Panc1 (cell line): ENCODE measurements at regions not wholly inside any gene's neighbourhood (a gene's known extent, or its start where the extent isn't known, plus 50 kb on each side); places are given as distances from the start of the nearest gene placed in this dataset.

Experiments used
- POLR2AphosphoS5 ChIP-seq: IDR thresholded peaks from 2 replicates; pipeline ENCODE4 v1.6.1; 2012; ENCODE audit warnings: mild to moderate bottlenecking, low read depth, low read length, moderate library complexity
- TF ChIP-seq, protein P1 (sequence below), 2 experiments: IDR thresholded peaks; 2 replicates each; pipeline ENCODE4 v1.6.1; 2011 to 2012; ENCODE audit warnings: low read depth in 2 of 2, control low read depth in 1 of 2, low read length in 1 of 2, mild to moderate bottlenecking in 1 of 2, moderate library complexity in 1 of 2; ENCODE audit not compliant: insufficient read depth in 1 of 2

DNA sequence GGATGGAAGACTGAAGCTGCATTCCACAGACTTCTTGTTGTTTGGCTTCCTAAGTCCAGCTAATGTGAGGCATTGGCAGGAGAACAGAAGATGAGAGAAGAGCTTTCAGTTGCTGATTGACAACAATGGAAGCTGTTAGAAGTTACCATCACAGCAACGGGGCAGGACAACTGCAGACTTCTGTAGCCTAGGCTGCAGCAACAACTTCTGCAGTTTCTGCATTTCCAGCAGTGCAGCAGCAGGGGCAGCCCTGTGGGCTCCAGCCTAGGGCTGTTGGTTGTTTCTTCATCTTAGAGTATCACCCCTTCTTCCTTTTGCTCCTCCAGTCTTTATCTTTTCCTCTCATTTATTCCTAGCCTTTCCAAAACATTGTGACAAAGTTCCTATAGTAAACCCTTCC is 528.8 kb upstream of the PTGER4 start:
- TF ChIP-seq, protein P1, sequence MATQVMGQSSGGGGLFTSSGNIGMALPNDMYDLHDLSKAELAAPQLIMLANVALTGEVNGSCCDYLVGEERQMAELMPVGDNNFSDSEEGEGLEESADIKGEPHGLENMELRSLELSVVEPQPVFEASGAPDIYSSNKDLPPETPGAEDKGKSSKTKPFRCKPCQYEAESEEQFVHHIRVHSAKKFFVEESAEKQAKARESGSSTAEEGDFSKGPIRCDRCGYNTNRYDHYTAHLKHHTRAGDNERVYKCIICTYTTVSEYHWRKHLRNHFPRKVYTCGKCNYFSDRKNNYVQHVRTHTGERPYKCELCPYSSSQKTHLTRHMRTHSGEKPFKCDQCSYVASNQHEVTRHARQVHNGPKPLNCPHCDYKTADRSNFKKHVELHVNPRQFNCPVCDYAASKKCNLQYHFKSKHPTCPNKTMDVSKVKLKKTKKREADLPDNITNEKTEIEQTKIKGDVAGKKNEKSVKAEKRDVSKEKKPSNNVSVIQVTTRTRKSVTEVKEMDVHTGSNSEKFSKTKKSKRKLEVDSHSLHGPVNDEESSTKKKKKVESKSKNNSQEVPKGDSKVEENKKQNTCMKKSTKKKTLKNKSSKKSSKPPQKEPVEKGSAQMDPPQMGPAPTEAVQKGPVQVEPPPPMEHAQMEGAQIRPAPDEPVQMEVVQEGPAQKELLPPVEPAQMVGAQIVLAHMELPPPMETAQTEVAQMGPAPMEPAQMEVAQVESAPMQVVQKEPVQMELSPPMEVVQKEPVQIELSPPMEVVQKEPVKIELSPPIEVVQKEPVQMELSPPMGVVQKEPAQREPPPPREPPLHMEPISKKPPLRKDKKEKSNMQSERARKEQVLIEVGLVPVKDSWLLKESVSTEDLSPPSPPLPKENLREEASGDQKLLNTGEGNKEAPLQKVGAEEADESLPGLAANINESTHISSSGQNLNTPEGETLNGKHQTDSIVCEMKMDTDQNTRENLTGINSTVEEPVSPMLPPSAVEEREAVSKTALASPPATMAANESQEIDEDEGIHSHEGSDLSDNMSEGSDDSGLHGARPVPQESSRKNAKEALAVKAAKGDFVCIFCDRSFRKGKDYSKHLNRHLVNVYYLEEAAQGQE (IDR thresholded peaks at IDR 0.05; ENCODE audit: insufficient read depth in 1 of 2, low read depth in 2 of 2, low read length in 1 of 2) = no peak
- no peak for TF ChIP-seq POLR2AphosphoS5
